ENCODE measurements at regions not wholly inside any gene's neighbourhood (a gene's known extent, or its start where the extent isn't known, plus 50 kb on each side); places are given as distances from the start of the nearest gene placed in this dataset.
A peak's percentile ranks its signal among the peaks of the same experiment; 100 is the strongest.
"Not testable (repeated sequence)": the region's sequence is repeated elsewhere in the genome, so short reads cannot be mapped to it uniquely, and the experiment has no call there.

DNA sequence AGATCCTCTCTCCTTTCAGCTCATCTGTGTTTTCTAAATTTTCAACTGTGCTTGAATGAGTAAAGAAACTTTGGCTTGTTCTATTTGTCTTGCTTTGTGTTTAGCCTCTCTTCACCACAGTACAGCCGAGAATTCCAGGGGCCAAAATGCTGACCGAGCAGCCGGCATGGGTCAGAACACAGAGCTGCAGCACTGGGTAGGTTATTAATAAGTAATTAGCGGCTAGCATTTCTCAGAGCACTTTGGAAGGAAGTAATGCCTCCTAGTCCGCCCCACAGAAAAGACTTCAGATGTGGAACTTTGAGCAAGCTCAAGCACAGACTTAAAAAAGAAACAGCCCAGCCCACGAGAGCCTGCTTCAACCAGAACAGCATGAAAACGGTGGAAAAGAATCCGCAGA lies 343.9 kb downstream of the ARRDC4 start:
- no peak for DNase-seq (ENCODE audit: low read depth, low spot score)
- no peak overlapping the region for H3K27ac ChIP-seq

DNA sequence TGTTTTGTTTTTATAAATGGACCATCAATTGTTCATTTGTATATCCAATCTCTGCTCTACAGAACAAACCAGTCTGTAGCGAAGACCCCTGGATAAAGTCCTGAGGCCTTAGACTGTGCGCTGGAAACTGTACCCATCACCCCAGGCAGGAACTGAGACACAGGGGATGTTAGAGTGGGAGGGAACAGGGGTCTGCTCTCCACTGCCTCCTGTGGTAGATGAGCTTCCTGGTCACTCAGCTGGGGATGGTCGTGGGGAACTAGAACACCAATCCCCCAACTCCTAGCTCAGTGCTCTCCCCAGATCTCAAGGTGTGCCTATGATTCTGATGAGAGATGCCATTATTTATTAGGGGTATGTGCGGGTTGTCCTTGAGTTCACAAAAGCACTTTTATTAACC lies 340.2 kb upstream of the IGF1R start:
- DNase-seq (ENCODE audit: low read depth, low spot score), result no peak
- H3K27ac ChIP-seq, result no peak overlapping the region

DNA sequence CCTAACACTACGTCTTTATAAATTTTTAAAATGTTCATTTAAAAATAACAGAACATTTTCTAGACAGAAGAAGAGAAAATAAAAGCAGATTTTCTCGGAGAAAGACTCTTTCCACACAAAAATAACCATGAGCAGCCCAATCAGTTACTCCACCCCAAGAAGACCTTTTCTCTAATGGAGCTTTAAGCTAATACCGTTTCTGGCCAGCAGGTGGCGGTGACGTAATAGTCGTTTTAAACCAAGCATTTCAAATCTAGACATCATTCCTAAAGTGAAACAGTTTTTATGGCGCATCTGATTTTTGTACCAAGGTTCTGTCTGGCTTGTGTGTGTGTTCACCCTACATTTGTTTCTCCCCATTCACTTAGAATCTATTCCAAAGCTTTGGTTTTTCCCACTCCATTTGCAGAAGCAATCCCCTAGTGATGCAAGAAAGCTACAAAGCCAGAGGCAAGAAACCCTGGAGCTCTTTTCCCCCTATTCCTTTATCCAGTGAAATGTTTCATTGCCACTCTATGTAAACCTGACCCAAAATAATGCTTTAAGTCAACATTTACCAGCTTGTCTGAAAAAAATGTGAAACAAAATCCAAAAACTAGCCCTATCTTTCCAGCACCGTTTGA lies 336.7 kb upstream of the IGF1R start:
- no peak for DNase-seq (ENCODE audit: low read depth, low spot score)

DNA sequence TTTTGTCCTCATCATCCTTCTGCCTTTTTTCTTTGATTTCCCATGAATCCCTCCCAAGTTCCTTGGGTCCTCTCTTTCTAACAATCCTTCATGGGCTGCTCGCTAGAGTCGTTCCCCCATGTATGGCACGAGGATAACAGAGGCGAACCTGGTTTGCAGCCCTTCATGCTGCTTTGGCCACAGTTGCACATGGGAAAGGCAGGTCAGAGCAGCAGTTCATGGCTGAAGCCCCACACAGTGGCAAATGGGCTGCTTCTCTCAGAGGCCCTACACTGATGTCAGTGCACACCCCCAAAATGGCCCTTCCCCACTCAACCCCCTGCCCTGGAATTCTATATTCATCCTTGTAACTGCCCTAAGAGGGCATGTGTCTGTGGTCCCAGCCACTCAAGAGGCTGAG lies 335.4 kb upstream of the IGF1R start:
- DNase-seq (ENCODE audit: low read depth, low spot score), result no peak
- no peak overlapping the region for H3K27ac ChIP-seq

More for the DNA sequence above, 336.7 kb upstream of the IGF1R start:
- H3K27ac ChIP-seq, result no peak overlapping the region

DNA sequence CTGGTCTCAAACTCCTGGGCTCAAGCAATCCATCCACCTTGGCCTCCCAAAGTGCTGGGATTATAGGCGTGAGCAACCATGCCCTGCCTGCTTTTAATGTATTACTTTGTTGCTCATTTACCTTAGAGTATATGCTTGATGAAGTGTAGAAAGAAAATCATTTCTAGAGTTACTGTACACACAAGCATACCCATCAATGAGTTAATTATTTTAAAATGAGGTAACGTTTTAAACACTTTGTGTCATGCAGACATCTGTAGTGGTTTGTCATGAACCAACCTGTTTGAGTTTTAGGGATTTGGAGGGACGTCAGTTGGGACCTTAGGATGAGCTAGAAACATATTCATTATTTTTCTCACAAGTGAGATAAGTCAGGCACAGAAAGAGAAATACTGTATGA lies 332.4 kb upstream of the IGF1R start:
- no peak overlapping the region for H3K27ac ChIP-seq
- no peak for DNase-seq (ENCODE audit: low read depth, low spot score)

DNA sequence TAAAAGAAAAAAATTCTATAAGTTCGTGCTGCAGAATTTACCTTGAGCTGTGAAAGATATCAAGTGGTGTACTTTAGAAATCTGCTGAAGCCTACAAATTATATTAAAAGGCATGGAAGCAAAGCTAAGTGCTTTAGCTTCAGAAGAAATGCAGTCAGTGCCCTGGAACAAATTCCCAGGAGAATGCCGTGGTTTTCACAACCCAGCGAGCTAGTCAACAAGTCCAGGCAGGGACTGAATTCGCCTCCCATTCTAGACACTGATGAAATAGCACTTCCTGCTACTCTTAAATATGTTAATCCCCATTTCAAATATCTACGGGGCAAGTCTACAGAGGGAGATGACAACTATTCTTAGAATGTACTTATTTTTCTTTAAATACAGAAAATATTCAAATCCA lies 326.4 kb upstream of the IGF1R start:
- peak overlapping the region; percentile 74 for H3K27ac ChIP-seq
- peak; percentile 64 for DNase-seq (ENCODE audit: low read depth, low spot score)

DNA sequence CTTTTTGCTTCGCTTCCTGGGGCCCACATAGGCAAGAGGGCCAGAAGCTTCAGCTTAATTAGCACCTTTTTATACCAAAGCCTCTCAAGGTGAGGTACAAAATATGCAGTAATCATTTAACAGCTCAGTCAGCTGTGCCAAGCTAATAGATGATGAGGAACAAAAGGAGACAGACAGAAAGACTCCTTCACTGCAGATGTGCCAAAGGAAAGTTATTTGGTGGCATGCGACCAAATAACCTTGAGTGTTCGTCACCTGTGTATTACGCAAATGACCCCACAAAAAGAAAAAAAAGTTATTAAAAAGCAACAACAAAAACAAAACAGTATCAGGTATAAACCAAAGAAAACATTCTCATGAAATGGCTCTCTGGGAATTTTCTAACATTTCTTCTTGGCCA lies 325.8 kb upstream of the IGF1R start:
- no peak for DNase-seq (ENCODE audit: low read depth, low spot score)
- H3K27ac ChIP-seq, result peak overlapping the region; percentile 74

DNA sequence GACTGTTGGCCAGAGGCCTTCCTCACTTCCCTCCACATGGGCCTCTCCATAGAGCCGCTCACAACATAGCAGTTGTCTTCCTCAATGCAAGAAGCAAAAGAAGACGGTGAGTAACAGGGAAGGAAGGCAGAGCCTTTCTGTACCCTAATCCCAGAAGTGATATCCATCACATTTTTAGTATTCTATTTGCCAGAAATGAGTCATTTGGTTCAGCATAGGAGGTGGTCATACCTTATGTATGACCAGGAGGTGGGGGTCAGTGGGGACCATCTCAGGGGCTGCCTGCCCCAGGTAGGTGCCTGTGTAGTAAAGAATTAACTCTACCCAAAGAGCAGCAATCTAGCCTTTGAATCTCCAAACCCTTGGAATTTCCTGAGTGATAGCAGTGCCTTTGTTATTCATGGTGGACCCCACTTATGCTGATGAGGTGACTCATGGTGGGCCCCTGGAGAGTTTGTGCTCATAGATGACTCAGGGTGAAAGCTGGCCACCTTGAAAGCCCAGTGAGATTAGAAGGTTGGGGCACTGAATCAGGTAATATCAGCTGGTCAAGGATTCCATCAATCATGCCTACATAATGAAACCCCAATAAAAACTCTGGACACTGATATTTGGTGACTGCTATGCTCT lies 323.9 kb upstream of the IGF1R start:
- H3K27ac ChIP-seq, result peak overlapping the region; percentile 17
- DNase-seq (ENCODE audit: low read depth, low spot score), result no peak

DNA sequence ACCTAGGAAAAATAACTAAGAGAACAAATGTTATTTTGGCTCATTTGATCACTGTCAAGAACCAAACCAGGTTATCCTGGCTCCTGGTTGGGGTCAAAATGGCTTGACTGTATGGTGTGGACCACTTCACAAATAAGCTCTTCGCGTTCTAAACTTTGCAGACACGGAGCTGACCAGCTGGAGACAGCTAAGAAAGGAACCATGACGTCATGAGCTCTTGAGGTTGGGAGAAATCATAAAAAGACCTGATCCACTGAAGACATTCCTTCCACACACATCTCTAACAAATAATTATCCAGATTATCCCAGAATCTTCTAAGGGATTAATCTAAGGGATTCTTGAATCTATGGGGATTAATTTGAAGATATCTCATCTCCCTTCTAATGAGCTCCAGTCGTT lies 321.5 kb upstream of the IGF1R start:
- H3K27ac ChIP-seq, result no peak overlapping the region

DNA sequence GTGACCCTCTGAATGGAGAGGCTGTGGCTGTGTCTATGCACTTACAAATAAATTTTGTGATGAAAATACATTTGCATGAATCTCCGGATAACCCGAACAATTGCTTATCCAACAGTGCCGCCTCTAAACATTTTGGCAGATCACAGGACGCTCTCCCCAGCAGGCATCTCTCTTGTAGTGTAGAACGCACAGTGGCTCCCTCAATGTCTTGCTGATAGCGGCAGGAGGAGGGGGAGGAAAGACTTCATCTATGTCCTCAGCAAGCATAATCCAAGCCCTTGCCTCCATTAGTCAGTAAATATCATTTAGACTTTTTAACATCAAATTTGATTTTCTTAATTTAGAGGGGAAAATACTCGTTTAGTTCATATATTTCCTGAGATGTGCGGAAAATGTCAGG lies 318.1 kb upstream of the IGF1R start:
- no peak for DNase-seq (ENCODE audit: low read depth, low spot score)
- no peak overlapping the region for H3K27ac ChIP-seq

More for the DNA sequence above, 321.5 kb upstream of the IGF1R start:
- no peak for DNase-seq (ENCODE audit: low read depth, low spot score)

DNA sequence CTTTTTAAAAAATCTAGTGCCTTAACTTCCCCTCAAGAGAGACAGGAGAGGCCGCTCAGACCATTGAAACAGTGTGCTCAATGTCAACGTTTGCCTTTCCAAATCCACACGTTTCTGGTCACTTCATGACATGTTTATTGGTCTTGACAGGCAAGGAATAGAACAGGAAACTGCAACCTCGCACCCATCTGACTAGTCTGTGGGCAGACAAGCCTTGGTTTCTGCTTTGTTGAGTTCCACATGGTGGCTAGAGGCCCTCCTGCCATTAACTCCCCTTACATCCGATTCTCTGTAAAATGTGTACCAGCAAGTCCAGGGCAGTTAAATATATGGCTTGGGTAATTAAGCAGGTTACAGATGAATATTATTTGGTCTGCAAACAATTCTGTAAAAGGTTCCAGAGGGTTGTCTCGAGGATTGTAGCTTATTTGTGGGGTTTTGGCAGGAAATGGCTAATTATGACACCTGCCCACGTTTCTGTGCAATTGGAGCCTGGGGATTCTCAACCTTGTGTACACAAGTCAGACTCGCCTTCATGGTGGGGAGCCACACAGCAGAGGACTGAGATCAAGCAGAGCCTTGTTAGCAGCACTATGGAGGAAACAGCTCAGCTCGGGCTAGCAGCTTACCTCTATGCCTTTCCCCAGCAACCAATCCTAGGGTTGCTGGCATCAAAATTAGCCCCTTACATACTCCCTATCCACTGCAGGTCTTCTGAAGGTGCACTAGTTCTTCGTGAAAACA lies 317.5 kb upstream of the IGF1R start:
- DNase-seq (ENCODE audit: low read depth, low spot score), result no peak
- no peak overlapping the region for H3K27ac ChIP-seq

DNA sequence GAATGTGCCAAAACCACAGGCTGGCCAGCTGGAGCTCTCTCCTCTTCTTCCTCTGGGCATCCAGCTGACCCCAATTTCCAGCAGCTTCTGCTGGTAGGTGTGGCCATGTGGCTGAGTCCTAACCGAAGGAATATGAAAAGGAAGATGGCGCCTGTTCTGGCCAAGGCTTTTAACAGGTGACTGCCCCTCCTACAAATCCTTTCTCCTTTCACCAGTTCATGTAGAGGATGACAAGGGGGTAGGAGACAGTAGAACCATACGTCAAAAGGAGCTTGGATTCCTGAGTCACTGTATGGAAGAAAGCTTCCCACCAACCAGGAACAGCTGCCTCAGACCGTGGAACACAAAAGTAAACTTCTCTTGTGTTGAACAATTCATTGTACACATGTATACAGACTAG lies 316.7 kb upstream of the IGF1R start:
- H3K27ac ChIP-seq, result no peak overlapping the region
- no peak for DNase-seq (ENCODE audit: low read depth, low spot score)

DNA sequence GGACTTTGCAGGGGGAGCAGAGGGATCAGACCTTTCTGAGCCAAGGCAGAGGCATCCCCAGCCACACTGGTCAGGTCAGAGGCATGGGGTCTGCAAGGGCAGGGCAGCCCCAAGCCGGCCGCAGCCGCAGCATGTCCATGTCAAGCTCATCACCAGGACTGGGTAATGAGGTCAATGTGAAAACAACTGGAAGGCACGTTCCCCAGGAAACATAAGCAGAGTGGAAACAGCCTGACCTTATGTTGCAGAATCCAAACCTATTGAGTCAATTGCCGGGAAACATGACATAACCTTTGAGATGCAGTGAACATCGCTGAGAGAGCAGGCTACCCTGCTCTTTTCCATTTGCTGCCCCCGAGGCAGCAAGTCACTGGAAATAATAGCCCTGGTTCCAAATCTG lies 315.1 kb upstream of the IGF1R start:
- no peak for DNase-seq (ENCODE audit: low read depth, low spot score)
- H3K27ac ChIP-seq, result no peak overlapping the region

DNA sequence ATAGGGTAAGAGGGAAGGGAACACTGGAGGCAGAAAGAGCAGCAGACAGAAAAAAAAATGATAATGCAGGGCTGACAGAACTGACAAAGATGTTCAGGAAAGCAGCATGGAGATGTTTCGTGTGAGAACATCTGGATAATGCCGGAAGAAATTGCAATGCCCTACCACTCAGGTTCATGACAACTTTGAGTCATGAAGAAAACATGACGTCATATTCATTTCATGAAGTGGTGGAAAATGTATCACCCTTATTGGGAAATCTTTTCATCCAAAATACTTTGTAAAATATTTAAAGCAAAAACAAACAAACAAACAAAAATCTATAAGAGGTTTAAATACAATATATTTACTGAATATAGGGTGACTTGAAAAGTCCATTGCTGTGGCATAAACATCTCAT lies 305.4 kb upstream of the IGF1R start:
- H3K27ac ChIP-seq, result no peak overlapping the region
- no peak for DNase-seq (ENCODE audit: low read depth, low spot score)

DNA sequence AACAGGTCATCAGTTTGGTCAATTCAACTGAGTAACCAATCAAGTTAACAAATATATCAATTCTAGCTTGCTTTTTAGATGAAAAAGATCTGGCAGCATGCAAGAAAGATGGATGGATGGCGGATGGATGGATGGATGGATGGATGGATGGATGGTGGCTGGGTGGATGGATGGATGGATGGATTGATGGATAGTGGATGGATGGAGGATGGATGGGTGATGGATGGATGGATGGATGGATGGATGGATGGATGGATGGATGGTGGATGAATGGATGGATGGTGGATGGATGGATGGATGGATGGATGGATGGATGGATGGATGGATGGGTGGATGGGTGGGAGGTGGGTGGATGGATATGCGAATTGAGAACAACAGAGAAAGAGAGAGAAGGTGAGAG lies 303.7 kb upstream of the IGF1R start:
- H3K27ac ChIP-seq, result no peak overlapping the region
- no peak for DNase-seq (ENCODE audit: low read depth, low spot score)

DNA sequence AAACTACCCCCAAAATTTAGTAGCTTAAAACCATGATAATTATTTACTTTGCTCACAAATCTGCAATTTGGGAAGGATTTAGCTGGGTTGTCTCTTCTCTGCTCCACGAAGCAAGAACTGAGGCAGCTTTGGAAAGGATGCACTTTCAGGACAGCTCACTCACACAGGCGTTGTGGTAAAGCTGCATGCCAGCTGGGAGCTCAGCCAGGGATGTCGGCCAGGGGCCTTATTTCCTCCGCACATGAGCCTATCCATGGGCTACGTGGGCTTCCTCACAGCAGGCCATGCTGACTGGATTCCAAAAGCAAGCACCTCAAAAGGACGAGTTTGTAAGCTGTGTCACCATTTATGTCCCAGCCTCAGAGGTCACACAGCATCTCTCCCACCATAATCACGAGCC lies 301.3 kb upstream of the IGF1R start:
- DNase-seq (ENCODE audit: low read depth, low spot score), result no peak

DNA sequence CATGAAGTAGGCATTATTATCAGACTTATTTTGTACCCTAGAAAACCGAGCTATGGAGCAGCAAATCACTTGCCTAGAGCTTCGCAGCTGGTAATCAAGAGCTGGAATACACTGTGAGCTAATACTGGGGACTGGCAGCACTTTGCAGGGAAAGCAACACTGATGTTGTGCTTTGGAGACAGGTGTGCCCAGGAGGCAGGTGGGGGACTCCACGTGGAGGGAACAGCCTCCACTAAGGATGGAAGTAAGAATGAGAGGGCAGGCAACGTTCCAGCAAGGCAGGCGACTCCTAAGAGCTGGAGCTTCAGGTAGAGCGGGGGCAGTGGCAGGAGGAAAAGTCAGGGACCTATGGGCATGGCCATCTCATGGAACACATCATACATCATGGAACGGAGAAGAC lies 300.5 kb upstream of the IGF1R start:
- no peak overlapping the region for H3K27ac ChIP-seq
- DNase-seq (ENCODE audit: low read depth, low spot score), result no peak

More for the DNA sequence above, 301.3 kb upstream of the IGF1R start:
- no peak overlapping the region for H3K27ac ChIP-seq

DNA sequence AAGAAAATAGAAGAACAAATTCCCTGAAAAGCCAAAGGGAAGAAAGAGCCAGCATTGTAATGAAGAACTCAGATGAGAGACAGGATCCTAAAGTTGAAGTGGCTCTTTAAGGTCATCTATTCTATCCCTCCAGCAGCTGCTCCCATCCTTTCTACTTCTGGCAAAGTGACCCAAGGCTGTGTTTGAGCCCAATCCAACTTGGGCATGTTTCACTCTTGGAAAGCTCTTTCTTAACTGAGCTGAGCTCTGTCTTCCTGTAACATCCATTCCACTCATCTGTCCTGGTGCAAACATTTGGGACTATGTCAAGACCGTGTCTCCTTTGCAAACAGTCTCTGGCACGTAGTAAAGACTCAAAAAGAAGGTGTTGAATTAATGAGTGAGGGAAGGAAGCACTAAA lies 298.1 kb upstream of the IGF1R start:
- H3K27ac ChIP-seq, result no peak overlapping the region
- DNase-seq (ENCODE audit: low read depth, low spot score), result no peak

DNA sequence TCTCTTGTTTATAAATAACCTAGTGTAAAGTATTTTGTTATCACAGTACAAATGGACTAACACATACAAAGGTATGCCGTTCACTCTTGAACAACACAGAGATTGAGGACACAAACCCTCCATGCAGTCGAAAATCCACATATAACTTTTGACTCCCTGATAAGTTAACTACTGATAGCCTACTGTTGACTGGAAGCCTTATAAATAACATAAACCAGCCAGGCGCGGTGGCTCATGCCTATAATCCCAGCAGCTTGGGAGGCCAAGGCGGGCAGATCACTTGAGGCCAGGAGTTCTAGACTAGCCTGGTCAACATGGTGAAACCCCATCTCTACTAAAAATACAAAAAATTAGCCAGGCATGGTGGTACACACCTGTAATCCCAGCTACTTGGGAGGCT lies 290.1 kb upstream of the IGF1R start:
- H3K27ac ChIP-seq; DNase-seq (ENCODE audit: low read depth, low spot score): not testable (repeated sequence)

DNA sequence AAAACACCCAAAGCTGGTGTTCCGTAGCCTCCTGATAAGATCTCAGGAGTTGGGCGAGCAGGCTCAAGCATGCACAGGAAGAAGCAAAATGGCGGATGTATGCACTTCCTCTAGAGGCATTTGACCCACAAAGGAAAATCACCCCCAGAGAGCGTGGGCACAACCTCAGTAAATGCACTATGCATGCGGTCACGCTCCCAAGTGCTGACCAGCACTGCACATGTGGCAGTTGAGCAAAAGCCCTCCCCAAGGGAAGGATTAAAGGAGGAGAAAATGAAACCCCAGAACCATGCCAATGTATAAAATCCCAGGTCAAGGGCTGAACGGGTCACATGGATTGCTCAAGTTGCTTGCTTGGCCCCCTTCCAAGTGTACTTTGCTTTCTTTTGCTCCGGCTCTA lies 289.4 kb upstream of the IGF1R start:
- no peak for DNase-seq (ENCODE audit: low read depth, low spot score)
- no peak overlapping the region for H3K27ac ChIP-seq

DNA sequence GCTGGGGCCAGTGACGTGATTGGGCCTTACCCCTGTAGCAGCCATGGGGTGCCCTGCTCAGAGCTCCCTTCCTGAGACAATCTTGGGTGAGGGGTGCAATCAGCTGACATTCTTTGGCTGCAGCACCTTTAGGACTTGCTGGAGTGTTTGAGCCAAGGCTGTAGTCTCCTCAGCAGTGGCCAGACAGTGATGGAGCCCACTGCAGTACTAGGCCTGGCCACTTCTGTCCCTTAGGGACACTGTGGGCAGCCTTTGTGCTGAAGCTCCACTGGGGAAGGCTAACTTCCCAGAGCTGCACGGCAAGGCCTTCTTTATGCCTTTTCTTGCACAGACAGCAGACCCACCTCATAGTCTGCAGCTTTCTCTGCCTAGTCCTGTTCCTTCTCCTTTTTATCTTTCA lies 284.9 kb upstream of the IGF1R start:
- no peak for DNase-seq (ENCODE audit: low read depth, low spot score)

DNA sequence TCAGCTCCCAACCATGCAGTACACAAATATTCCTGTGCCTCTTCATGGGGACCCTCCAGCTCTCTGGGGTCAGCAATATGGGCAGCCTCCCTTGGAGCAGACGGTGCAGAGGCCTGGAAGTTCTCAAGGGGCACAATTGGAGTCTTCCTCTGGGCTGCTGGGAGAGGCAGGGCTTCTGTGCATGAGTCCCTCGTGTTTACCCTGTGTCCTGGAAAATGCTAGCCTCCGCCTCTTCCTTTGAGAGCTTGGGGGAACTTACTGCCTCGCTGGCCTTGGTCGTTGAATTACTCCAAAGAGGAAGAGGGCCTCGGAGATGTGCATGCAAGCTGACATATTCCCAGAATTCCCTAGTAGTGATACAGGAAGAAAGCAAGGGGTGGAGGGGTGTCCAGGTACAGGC lies 284.4 kb upstream of the IGF1R start:
- no peak overlapping the region for H3K27ac ChIP-seq
- no peak for DNase-seq (ENCODE audit: low read depth, low spot score)

More for the DNA sequence above, 284.9 kb upstream of the IGF1R start:
- no peak overlapping the region for H3K27ac ChIP-seq
